Adrenal gland (tissue), 9 donors: ENCODE measurements at regions not wholly inside any gene's neighbourhood (a gene's known extent, or its start where the extent isn't known, plus 50 kb on each side); places are given as distances from the start of the nearest gene placed in this dataset.

Source experiments
- DNase-seq, 7 donors: peaks; one replicate each; pipeline ENCODE4 v3.0.0-alpha.2; 2019 to 2020
- H3K27ac ChIP-seq, 5 donors: fragments of 200-600 bp; sonication (generic) in 4 of 5; 1 replicate in 3 of 5; 2 replicates in 2 of 5; pipeline versions ENCODE4 v1.5.1 to v1.8.0; 2016 to 2020; ENCODE audit warnings: mild to moderate bottlenecking in 1 of 5
- H3K27me3 ChIP-seq: fragments of 200-600 bp; 2 replicates; pipeline ENCODE4 v1.8.0; 2021
- H3K36me3 ChIP-seq, 2 donors: fragments of 200-600 bp; replicated peaks in 1 of 2; 1 replicate in 1 of 2; 2 replicates in 1 of 2; pipeline versions ENCODE4 v1.5.1 to v1.8.0; 2018 to 2022
- H3K4me1 ChIP-seq, 2 donors: fragments of 200-600 bp; replicated peaks in 1 of 2; 1 replicate in 1 of 2; 2 replicates in 1 of 2; pipeline versions ENCODE4 v1.5.1 to v1.8.0; 2018 to 2021
- H3K4me3 ChIP-seq, 4 donors: fragments of 200-600 bp; sonication (generic) in 3 of 4; one replicate each; pipeline ENCODE4 v1.5.1; 2016 to 2018
- H3K9me3 ChIP-seq, 3 donors: fragments of 200-600 bp; sonication (generic) in 1 of 3; replicated peaks in 1 of 3; 1 replicate in 2 of 3; 2 replicates in 1 of 3; pipeline versions ENCODE4 v1.5.1 to v1.8.0; 2016 to 2021
- POLR2A ChIP-seq, 2 donors: fragments of 450-650 bp; IDR thresholded peaks; one replicate each; pipeline ENCODE4 v1.6.1; 2017; ENCODE audit warnings: antibody characterized with exemption in 2 of 2, mild to moderate bottlenecking in 2 of 2, moderate library complexity in 1 of 2
- WGBS, 4 donors: extraction: QIAGEN DNeasy Blood & Tissue Kit in 2 of 4; methylation state at CpG; one replicate each; pipeline versions ENCODE4 v1.1.5 to v1.1.7; 2013 to 2017; 5-methylcytosine and 5-hydroxymethylcytosine counted together
- intact Hi-C, 2 donors: fragments of 100-400 bp; cut with DNase I; formaldehyde crosslinking; loops; one replicate each; pipeline versions ENCODE4 v1.14.1 to v1.15.0; 2022 to 2023
- TF ChIP-seq, protein P1 (sequence below), 6 experiments: fragments of 450-650 bp in 4 of 6; fragments of 200-600 bp in 2 of 6; sonication (generic) in 1 of 6; IDR thresholded peaks; 1 replicate in 5 of 6; 2 replicates in 1 of 6; pipeline versions ENCODE4 v1.5.1 to v1.8.0; 2016 to 2021; ENCODE audit warnings: antibody characterized with exemption in 6 of 6, mild to moderate bottlenecking in 2 of 6, moderate library complexity in 1 of 6
- donor health status: healthy with polysubstance abuse.
- donor health status: Bipolar disorder and iron deficiency.
- donor health status: DM: yes; HTN: yes; CAD: no.
- donor health status: DM: no; HTN: no; CAD: no.
- donor health status: DM: no; HTN: no; CAD: no.

DNA sequence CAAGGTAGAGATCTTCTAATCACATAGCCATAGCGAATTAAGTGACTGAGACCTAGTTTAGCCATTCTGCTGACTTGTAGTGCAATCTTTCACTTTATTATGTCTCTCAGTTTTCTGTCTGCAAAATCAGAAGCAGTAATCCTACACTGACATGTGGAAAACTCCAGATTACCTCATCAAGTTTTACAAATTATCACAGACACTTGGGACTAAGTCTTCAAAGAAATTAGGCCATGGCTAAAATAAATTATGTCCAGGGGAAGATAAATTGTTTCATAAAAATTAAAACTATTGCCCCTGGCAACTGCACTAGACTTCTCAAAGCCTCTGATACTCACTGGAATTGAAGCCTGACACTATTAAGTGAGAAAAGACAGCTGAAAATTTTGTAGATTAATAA lies 129.9 kb upstream of the RGMB start:
- DNase-seq: no peak
- 47 to 75% (median 59%) methylated on average over 1 of the region's 1 CpG for WGBS, 4 donors
- H3K27ac ChIP-seq: no peak overlapping the region
- no peak overlapping the region for H3K4me3 ChIP-seq
- TF ChIP-seq POLR2A (IDR thresholded peaks at IDR 0.05): no peak
- TF ChIP-seq, protein P1, sequence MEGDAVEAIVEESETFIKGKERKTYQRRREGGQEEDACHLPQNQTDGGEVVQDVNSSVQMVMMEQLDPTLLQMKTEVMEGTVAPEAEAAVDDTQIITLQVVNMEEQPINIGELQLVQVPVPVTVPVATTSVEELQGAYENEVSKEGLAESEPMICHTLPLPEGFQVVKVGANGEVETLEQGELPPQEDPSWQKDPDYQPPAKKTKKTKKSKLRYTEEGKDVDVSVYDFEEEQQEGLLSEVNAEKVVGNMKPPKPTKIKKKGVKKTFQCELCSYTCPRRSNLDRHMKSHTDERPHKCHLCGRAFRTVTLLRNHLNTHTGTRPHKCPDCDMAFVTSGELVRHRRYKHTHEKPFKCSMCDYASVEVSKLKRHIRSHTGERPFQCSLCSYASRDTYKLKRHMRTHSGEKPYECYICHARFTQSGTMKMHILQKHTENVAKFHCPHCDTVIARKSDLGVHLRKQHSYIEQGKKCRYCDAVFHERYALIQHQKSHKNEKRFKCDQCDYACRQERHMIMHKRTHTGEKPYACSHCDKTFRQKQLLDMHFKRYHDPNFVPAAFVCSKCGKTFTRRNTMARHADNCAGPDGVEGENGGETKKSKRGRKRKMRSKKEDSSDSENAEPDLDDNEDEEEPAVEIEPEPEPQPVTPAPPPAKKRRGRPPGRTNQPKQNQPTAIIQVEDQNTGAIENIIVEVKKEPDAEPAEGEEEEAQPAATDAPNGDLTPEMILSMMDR (IDR thresholded peaks at IDR 0.05): no peak
- intact Hi-C loops: no loop called here
- H3K27me3 ChIP-seq: no peaks in the 10 kb centered on the region
- H3K9me3 ChIP-seq: no peaks in the 10 kb centered on the region
- H3K36me3 ChIP-seq: no peaks in the 10 kb centered on the region
- H3K4me1 ChIP-seq: peaks cover 0 to 1% of the 10 kb centered on the region in 2 donors

DNA sequence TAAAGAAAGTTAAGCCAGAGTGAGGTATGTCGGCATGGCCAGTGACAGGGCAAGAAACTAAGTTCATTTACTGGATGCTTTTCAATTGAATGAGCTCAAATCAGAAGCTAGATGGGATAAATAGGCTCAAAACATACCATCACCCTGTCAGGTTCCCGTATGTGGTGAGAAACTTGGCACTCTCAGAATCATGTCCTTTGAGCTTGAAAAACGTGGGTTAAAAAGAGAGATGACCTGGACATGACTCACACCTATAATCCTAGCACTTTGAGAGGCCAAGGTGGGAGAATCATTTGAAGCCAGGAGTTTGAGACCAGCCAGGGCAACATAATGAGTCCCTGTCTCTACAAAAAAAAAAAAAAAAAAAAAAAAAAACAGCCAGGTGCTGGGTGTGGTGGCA lies 121.7 kb upstream of the RGMB start:
- Histone ChIP-seq H3K4me1 (no peaks in the 10 kb centered on the region), H3K27me3 (no peaks in the 10 kb centered on the region), H3K4me3 (no peak overlapping the region), H3K36me3 (no peaks in the 10 kb centered on the region), H3K27ac (no peak overlapping the region), H3K9me3 (no peaks in the 10 kb centered on the region)
- intact Hi-C loops: no loop called here
- WGBS, 4 donors: 42 to 72% (median 66%) methylated on average over 3 of the region's 3 CpGs
- no peak for DNase-seq
- TF ChIP-seq, protein P1 (IDR thresholded peaks at IDR 0.05): no peak
- TF ChIP-seq POLR2A (IDR thresholded peaks at IDR 0.05): no peak

DNA sequence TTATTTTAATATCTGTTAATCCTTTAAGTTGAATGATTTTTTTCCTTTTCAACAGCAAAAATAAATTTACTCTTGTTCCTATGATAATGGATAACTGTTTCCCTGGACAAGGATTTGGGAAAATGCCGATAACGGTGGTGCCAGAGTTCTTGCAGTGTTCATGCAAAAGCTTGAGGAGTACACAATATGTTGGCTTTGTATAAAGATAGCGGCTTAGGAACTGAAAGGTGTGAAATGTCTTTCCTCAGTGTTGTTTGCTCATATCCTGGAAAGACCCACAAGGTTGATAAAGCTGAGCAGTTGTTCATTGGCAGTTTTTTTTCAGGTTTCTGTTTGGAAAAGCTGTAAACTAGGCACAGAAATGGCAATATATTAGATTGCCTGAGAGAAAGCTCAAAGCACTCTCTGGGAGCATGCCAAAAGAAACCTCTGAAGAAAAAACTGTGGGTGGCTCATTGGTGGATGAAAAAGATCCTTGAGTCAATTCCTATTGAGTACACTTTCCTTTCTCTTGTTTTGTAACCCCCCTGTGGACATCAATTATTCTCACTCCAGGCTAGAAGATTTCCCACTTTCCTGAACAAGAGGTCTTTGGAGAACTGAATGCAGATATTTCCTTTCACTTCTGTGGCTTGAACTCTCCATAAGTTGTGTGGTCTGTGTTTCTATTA lies 117.2 kb upstream of the RGMB start:
- intact Hi-C loops: no loop called here
- no peak overlapping the region for H3K4me3 ChIP-seq

DNA sequence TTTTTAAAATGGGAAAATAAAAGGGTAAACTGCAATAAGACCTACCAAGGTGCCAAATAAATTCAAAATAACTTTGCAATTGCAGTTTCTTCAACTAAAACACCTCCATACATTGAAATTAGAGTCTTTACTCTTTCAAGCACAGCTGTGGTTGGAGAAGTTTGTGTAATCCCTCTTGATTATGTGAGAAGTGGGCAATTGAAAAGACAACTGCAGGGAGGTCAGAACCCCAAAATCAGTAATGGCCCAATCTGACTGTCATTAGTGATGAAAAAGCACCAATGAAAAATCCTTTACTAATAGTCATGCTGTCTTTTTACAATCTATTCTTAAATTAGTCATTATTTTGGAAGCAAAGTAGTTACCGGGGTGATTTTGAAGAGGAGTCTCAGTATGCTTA lies 116.7 kb upstream of the RGMB start:
- no peaks in the 10 kb centered on the region for H3K36me3 ChIP-seq
- TF ChIP-seq, protein P1 (IDR thresholded peaks at IDR 0.05): no peak
- no peak for TF ChIP-seq POLR2A (IDR thresholded peaks at IDR 0.05)
- no peak overlapping the region for H3K27ac ChIP-seq
- H3K27me3 ChIP-seq: no peaks in the 10 kb centered on the region
- no peaks in the 10 kb centered on the region for H3K9me3 ChIP-seq
- intact Hi-C loops: no loop called here
- no peaks in the 10 kb centered on the region for H3K4me1 ChIP-seq
- DNase-seq: no peak
- WGBS, 4 donors: 81 to 97% (median 88%) methylated on average over 1 of the region's 1 CpG
- no peak overlapping the region for H3K4me3 ChIP-seq

More for the DNA sequence above, 117.2 kb upstream of the RGMB start:
- Histone ChIP-seq H3K36me3 (no peaks in the 10 kb centered on the region), H3K4me1 (no peaks in the 10 kb centered on the region), H3K27ac (no peak overlapping the region), H3K27me3 (no peaks in the 10 kb centered on the region), H3K9me3 (no peaks in the 10 kb centered on the region)
- WGBS, 4 donors: 58 to 77% (median 68%) methylated on average over 3 of the region's 3 CpGs
- DNase-seq: no peak
- TF ChIP-seq, protein P1 (IDR thresholded peaks at IDR 0.05): no peak
